Fibroblast of the aortic adventitia (primary cell): ENCODE measurements at regions not wholly inside any gene's neighbourhood (a gene's known extent, or its start where the extent isn't known, plus 50 kb on each side); places are given as distances from the start of the nearest gene placed in this dataset.
"Not testable (repeated sequence)": the region's sequence is repeated elsewhere in the genome, so short reads cannot be mapped to it uniquely, and the experiment has no call there.

Experiments used
- DNase-seq: peaks from one replicate; pipeline ENCODE4 v3.0.0-alpha.2; 2010; ENCODE audit warnings: low read depth
- H3K4me3 ChIP-seq: 2 replicates; pipeline ENCODE4 v1.5.1; 2011; ENCODE audit warnings: low read depth, mild to moderate bottlenecking, control low read depth, low read length, moderate library complexity
- CTCF ChIP-seq: IDR thresholded peaks from 2 replicates; pipeline ENCODE4 v1.5.1; 2011; ENCODE audit warnings: mild to moderate bottlenecking, low read length, control low read depth, inconsistent platforms; ENCODE audit not compliant: insufficient read depth

GRCh38 chr12:131192951-131193350 is 239.2 kb downstream of the ADGRD1 start:
- no peak overlapping the region for H3K4me3 ChIP-seq
- DNase-seq, result no peak
- TF ChIP-seq CTCF, result no peak

DNA sequence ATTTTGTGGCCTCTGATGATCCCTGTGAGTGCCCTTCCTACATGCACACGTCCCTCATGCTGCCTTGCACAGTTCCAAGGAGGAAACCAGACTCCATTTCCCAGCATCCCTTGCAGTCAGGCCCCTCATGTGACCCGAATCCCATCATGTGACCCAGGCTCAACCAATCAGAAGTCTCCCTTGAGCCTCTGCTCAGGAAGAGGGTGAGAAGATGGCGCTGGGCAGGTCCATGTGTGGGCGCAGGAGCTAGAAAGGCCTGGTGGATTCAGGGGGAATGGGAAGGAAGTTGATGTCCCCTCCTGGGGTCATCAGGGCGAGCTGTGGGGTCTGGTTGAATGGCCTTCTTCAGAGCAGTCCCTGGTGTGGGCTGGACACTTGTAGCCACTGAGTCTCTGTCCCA is 240.5 kb downstream of the ADGRD1 start:
- no peak for TF ChIP-seq CTCF
- no peak overlapping the region for H3K4me3 ChIP-seq
- no peak for DNase-seq

- no peak overlapping the region for H3K4me3 ChIP-seq
- DNase-seq, result no peak
- no peak for TF ChIP-seq CTCF
Measured at GRCh38 chr12:131195796-131196195, 242.1 kb downstream of the ADGRD1 start.

DNA sequence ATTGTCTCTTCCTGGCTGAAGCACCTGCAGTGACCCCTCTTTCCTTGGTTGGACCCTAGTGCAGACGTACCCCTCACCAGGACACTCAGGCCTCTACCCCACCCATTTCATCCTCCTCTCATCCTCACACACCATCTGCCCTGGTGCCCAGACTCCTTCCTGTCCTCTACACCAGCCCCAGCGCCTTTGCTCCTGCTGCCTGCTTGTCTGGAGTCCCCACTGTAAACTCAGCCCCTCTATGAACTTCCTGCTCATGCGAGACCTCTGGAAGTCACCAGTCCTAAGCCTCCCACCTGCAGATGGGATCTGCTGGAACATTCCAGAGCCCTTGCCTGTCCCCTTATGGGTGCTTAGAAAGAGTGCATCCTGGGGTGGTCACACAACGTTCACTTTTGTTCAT is 242.5 kb downstream of the ADGRD1 start:
- no peak for TF ChIP-seq CTCF
- no peak for DNase-seq
- no peak overlapping the region for H3K4me3 ChIP-seq

DNA sequence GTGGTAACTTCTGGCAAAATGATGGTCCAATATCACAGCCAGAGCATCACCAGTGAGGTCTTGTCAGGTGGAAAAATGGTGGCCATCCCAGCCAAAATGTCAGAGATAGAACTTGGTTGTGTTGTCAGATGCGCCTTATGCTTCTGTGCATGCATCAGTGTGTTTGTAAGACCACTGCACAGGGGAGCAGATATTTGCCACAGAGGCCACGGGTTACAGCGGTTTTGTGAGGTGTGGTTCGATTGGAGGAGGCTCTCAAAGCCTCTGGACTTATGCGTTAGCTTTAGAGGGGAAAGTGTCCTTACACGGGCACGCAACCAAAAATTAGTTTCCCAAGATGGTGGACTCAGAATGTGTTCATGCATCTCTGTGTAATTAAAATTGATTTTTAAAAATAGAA is 243.8 kb downstream of the ADGRD1 start:
- no peak for TF ChIP-seq CTCF
- no peak for DNase-seq
- H3K4me3 ChIP-seq, result no peak overlapping the region

DNA sequence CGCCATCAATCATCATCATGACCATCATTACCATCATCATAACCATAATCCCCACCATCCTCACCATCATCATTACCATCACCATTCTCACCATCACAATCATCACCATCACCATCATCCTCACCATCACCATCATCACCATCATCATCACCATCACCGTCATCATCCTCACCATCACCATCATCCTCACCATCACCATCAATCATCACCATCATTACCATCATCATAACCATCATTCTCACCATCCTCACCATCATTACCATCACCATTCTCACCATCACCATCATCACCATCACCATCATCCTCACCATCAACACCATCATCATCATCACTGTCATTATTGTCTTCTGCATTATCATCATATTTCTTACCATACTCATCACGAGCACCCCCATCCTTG is 245.5 kb downstream of the ADGRD1 start:
- no peak for DNase-seq
- no peak for TF ChIP-seq CTCF
- H3K4me3 ChIP-seq, result no peak overlapping the region

DNA sequence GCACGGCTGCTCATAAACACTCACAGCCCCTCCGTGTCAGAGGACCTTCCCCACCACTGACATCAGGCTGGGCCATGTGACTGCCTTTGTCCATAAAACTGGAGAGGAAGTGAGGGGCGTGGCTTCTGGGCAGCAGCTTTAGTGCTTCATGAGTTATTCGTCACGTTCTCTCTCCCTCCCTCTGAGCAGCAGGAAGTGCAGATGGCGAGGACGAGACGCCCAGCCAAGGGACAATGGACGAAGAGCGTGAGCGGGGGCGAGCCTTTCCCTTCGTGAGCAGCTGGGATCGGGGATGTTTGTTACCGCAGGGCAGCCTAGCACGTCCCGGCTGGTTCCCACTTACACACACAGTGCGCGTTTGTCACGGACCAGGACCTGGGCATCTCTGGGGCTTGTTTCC is 248.2 kb downstream of the ADGRD1 start:
- not testable (repeated sequence) for DNase-seq, H3K4me3 ChIP-seq
